Natural killer cell (primary cell): ENCODE measurements at regions not wholly inside any gene's neighbourhood (a gene's known extent, or its start where the extent isn't known, plus 50 kb on each side); places are given as distances from the start of the nearest gene placed in this dataset.

Experiments used
- ATAC-seq, 3 donors: fragments of 150-1000 bp in 2 of 3; fragments of 200-7000 bp in 1 of 3; cut with Tn5 transposase; 1 replicate in 1 of 3; 2 replicates in 2 of 3; pipeline ENCODE4 v1.10.0; 2021; ENCODE audit warnings: mild to moderate bottlenecking in 2 of 3, moderate library complexity in 2 of 3
- DNase-seq, 2 donors: peaks; one replicate each; pipeline versions ENCODE4 v3.0.0 to v3.0.0-alpha.2; 2013 to 2021; ENCODE audit warnings: mixed read lengths in 1 of 2
- H3K27ac ChIP-seq: one replicate; pipeline ENCODE4 v1.5.1; 2013; ENCODE audit warnings: mild to moderate bottlenecking, low read length
- H3K27me3 ChIP-seq: one replicate; pipeline ENCODE4 v1.6.1; 2013; ENCODE audit warnings: low read length; ENCODE audit not compliant: control insufficient read depth, insufficient read depth
- H3K36me3 ChIP-seq: one replicate; pipeline ENCODE4 v1.6.1; 2013; ENCODE audit warnings: low read length; ENCODE audit not compliant: control insufficient read depth, insufficient read depth
- H3K4me1 ChIP-seq: one replicate; pipeline ENCODE4 v1.6.1; 2013; ENCODE audit warnings: low read length; ENCODE audit not compliant: control insufficient read depth, insufficient read depth
- H3K4me3 ChIP-seq: one replicate; pipeline ENCODE4 v1.5.1; 2013; ENCODE audit warnings: low read length
- H3K9me3 ChIP-seq: one replicate; pipeline ENCODE4 v1.6.1; 2013; ENCODE audit warnings: low read length; ENCODE audit not compliant: control insufficient read depth, insufficient read depth
- H3K27ac Mint-ChIP-seq, 2 donors: one replicate each; pipeline ENCODE4 v1.8.0; 2022; ENCODE audit warnings: mild to moderate bottlenecking in 2 of 2, mixed read lengths in 2 of 2, moderate library complexity in 1 of 2
- H3K27me3 Mint-ChIP-seq, 2 donors: one replicate each; pipeline ENCODE4 v1.8.0; 2022; ENCODE audit warnings: low read depth in 2 of 2, mixed read lengths in 2 of 2
- H3K36me3 Mint-ChIP-seq: one replicate; pipeline ENCODE4 v1.8.0; 2022; ENCODE audit warnings: mixed read lengths
- H3K4me1 Mint-ChIP-seq, 2 donors: one replicate each; pipeline ENCODE4 v1.8.0; 2022; ENCODE audit warnings: mixed read lengths in 2 of 2
- H3K4me3 Mint-ChIP-seq: one replicate; pipeline ENCODE4 v1.8.0; 2022; ENCODE audit warnings: mild to moderate bottlenecking, moderate library complexity, mixed read lengths
- H3K9me3 Mint-ChIP-seq, 2 donors: one replicate each; pipeline ENCODE4 v1.8.0; 2022; ENCODE audit warnings: mixed read lengths in 2 of 2
- WGBS: methylation state at CpG from one replicate; pipeline ENCODE4 v1.1.7; 2013; ENCODE audit warnings: missing lambda C conversion rate; ENCODE audit not compliant: insufficient coverage; 5-methylcytosine and 5-hydroxymethylcytosine counted together
- intact Hi-C: fragments of 100-400 bp; cut with micrococcal nuclease; formaldehyde crosslinking; loops from one replicate; pipeline ENCODE4 v1.14.2; 2022
- TF ChIP-seq, protein P1 (sequence below): fragments of 200-600 bp; IDR thresholded peaks from one replicate; pipeline ENCODE4 v1.8.0; 2022; ENCODE audit warnings: antibody characterized with exemption

DNA sequence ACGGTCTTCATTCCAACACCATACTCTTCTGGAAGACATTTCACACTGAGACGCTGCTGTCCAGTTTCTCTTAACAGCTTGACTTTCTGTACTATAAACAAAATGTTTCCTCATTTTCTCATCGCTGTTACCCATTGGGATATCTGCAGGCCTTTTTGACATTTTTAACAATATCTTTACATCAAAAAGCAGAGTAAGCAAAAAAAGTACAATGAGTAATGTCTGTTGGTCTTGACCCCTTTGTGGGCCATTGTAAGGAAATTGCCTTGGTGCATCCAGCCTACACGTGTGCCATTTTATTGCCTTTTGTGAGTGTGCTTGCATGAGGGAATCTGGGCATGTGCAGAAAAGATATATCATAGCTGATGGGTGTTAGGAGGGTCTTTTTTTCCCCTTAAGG is 129.1 kb upstream of the MANEA start:
- 82% methylated on average over 4 of the region's 4 CpGs for WGBS
- DNase-seq (no peak), ATAC-seq (no peak)
- Histone ChIP-seq H3K9me3 (no peaks in the 10 kb centered on the region), H3K4me1 (no peaks in the 10 kb centered on the region), H3K36me3 (no peaks in the 10 kb centered on the region), H3K27me3 (no peaks in the 10 kb centered on the region), H3K4me3 (no peak overlapping the region), H3K27ac (no peak overlapping the region)
- intact Hi-C loops: no loop called here
- Mint-ChIP-seq H3K4me3 (no peak overlapping the region), H3K27me3 (no peaks in the 10 kb centered on the region), H3K36me3 (no peaks in the 10 kb centered on the region), H3K27ac (no peak overlapping the region), H3K4me1 (no peaks in the 10 kb centered on the region), H3K9me3 (peaks cover 6 to 10% of the 10 kb centered on the region in 2 donors)
- TF ChIP-seq, protein P1, sequence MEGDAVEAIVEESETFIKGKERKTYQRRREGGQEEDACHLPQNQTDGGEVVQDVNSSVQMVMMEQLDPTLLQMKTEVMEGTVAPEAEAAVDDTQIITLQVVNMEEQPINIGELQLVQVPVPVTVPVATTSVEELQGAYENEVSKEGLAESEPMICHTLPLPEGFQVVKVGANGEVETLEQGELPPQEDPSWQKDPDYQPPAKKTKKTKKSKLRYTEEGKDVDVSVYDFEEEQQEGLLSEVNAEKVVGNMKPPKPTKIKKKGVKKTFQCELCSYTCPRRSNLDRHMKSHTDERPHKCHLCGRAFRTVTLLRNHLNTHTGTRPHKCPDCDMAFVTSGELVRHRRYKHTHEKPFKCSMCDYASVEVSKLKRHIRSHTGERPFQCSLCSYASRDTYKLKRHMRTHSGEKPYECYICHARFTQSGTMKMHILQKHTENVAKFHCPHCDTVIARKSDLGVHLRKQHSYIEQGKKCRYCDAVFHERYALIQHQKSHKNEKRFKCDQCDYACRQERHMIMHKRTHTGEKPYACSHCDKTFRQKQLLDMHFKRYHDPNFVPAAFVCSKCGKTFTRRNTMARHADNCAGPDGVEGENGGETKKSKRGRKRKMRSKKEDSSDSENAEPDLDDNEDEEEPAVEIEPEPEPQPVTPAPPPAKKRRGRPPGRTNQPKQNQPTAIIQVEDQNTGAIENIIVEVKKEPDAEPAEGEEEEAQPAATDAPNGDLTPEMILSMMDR: no peak

DNA sequence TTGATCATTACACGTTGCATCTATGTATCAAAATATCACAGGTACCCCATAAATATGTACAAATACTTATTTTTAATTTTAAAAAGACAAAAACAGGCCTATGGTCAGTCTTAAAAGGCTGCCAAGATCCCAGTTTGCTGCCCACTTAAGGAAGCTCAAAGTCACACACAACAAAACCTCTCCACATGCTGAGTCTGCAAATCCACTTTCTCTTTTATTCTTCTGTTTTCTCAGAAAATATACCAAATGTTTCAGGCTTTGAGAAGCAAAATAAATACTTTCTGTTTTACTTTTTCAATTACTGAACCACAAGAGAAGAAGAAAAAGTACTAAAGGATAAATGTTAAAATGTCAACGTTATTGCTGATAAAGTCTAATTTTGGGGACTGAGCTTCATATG is 107.8 kb upstream of the MANEA start:
- Mint-ChIP-seq H3K27ac (no peak overlapping the region), H3K4me1 (no peaks in the 10 kb centered on the region), H3K27me3 (no peaks in the 10 kb centered on the region), H3K9me3 (peaks cover 6 to 10% of the 10 kb centered on the region in 2 donors), H3K4me3 (no peak overlapping the region), H3K36me3 (no peaks in the 10 kb centered on the region)
- Histone ChIP-seq H3K4me1 (no peaks in the 10 kb centered on the region), H3K9me3 (no peaks in the 10 kb centered on the region), H3K36me3 (no peaks in the 10 kb centered on the region), H3K4me3 (no peak overlapping the region), H3K27me3 (no peaks in the 10 kb centered on the region), H3K27ac (no peak overlapping the region)
- intact Hi-C loops: no loop called here
- no peak for ATAC-seq
- TF ChIP-seq, protein P1: no peak
- DNase-seq: no peak
- 80% methylated on average over 2 of the region's 2 CpGs for WGBS

DNA sequence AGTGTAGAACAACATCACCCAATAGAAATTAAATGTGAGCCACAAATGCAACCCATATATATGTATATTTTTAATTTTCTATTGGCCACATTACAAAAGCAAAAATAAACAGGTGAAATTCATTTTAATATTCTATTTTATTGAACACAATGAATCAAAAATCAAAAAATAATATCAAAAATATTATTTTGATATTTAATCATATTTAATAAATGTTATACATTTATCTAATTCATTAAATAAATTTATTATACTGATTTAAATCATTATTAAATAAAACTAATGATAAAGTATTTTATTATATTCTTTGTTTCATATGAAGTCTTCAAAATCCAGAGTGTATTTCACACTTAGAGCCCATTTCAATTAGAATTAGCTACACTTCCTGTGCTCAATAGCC is 98.4 kb upstream of the MANEA start:
- DNase-seq: no peak
- Mint-ChIP-seq H3K9me3 (peaks cover 0 to 4% of the 10 kb centered on the region in 2 donors), H3K27me3 (no peaks in the 10 kb centered on the region), H3K27ac (no peak overlapping the region), H3K4me3 (no peak overlapping the region), H3K36me3 (no peaks in the 10 kb centered on the region), H3K4me1 (no peaks in the 10 kb centered on the region)
- H3K27me3 ChIP-seq: no peaks in the 10 kb centered on the region
- no peaks in the 10 kb centered on the region for H3K4me1 ChIP-seq
- ATAC-seq: no peak
- TF ChIP-seq, protein P1: no peak
- intact Hi-C loops: no loop called here
- no peaks in the 10 kb centered on the region for H3K36me3 ChIP-seq
- no peak overlapping the region for H3K27ac ChIP-seq
- H3K4me3 ChIP-seq: no peak overlapping the region
- H3K9me3 ChIP-seq: no peaks in the 10 kb centered on the region

DNA sequence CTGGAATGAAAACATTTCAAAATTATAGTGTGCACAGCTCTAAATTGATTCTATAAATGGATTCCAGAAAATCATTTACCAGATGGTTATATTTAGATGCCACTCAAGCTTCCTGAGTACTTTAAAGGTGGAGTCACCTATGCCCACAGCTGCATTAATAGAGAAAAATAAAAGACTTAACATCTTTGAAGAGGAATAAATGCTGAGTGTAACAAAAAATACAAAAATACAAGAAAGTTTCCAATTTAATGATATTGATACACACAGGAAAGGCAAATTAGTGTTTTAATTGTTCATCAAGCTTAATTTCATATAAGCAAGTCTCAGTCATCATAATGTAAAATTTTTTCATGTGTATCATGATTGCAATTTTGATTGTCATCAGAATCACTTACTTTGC is 89.5 kb upstream of the MANEA start:
- H3K4me1 ChIP-seq: no peaks in the 10 kb centered on the region
- Mint-ChIP-seq H3K27ac (no peak overlapping the region), H3K9me3 (peaks cover 0 to under 1% of the 10 kb centered on the region in 2 donors), H3K4me3 (no peak overlapping the region), H3K4me1 (no peaks in the 10 kb centered on the region), H3K36me3 (no peaks in the 10 kb centered on the region), H3K27me3 (no peaks in the 10 kb centered on the region)
- H3K36me3 ChIP-seq: no peaks in the 10 kb centered on the region
- no peak for ATAC-seq
- H3K4me3 ChIP-seq: no peak overlapping the region
- H3K27ac ChIP-seq: no peak overlapping the region
- no peak for DNase-seq
- no peaks in the 10 kb centered on the region for H3K9me3 ChIP-seq
- TF ChIP-seq, protein P1: no peak
- H3K27me3 ChIP-seq: no peaks in the 10 kb centered on the region
- intact Hi-C loops: no loop called here
